ENCODE measurements at regions not wholly inside any gene's neighbourhood (a gene's known extent, or its start where the extent isn't known, plus 50 kb on each side); places are given as distances from the start of the nearest gene placed in this dataset.

- no peak for TF ChIP-seq POLR2A (IDR thresholded peaks at IDR 0.05)
- TF ChIP-seq CTCF (IDR thresholded peaks at IDR 0.05), result no peak
Observed at GRCh38 chr6:132009175-132009574, 58.0 kb upstream of the CCN2 start.

Measured in prostate gland (tissue), 2 donors.